H1 (cell line): ENCODE measurements at regions not wholly inside any gene's neighbourhood (a gene's known extent, or its start where the extent isn't known, plus 50 kb on each side); places are given as distances from the start of the nearest gene placed in this dataset.

Experiments
- GTF2F1 ChIP-seq: IDR thresholded peaks from 2 replicates; pipeline ENCODE4 v1.6.1; 2012; ENCODE audit warnings: low read depth, low read length, improper control_type of control experiment, borderline replicate concordance
- KDM5A ChIP-seq: fragments of 200-600 bp; IDR thresholded peaks from 2 replicates; pipeline ENCODE4 v1.7.1; 2012; ENCODE audit warnings: mild to moderate bottlenecking, low read length, inconsistent platforms, mixed read lengths
- NRF1 ChIP-seq: IDR thresholded peaks from 2 replicates; pipeline ENCODE4 v1.6.1; 2011; ENCODE audit warnings: mild to moderate bottlenecking, low read depth, low read length, improper control_type of control experiment
- POLR2A ChIP-seq, 2 experiments: IDR thresholded peaks; 1 replicate in 1 of 2; 2 replicates in 1 of 2; pipeline ENCODE4 v1.6.1; 2011; ENCODE audit warnings: low read depth in 2 of 2, low read length in 2 of 2, mild to moderate bottlenecking in 2 of 2; ENCODE audit errors: control extremely low read depth in 1 of 2
- RBBP5 ChIP-seq: IDR thresholded peaks from 2 replicates; pipeline ENCODE4 v1.7.1; 2012; ENCODE audit warnings: low read depth, mild to moderate bottlenecking, inconsistent platforms, low read length, moderate library complexity, borderline replicate concordance
- SIN3A ChIP-seq, 2 experiments: IDR thresholded peaks in 1 of 2; conservative IDR thresholded peaks in 1 of 2; 2 replicates each; pipeline ENCODE4 v1.6.1; 2011 to 2012; ENCODE audit warnings: low read length in 2 of 2, improper control_type of control experiment in 1 of 2, low read depth in 1 of 2, mild to moderate bottlenecking in 1 of 2
- SP1 ChIP-seq: IDR thresholded peaks from 2 replicates; pipeline ENCODE4 v1.6.1; 2011; ENCODE audit warnings: low read depth, low read length
- ZNF274 ChIP-seq: IDR thresholded peaks from 2 replicates; pipeline ENCODE4 v1.7.0; 2012; ENCODE audit warnings: low read length, borderline replicate concordance; ENCODE audit errors: extremely low read depth
- TF ChIP-seq, protein P1 (sequence below): fragments of 300-600 bp; sonication (generic); IDR thresholded peaks from 2 replicates; pipeline ENCODE4 v1.7.1; 2012; ENCODE audit warnings: low read length, moderate library complexity, mild to moderate bottlenecking, inconsistent platforms; ENCODE audit not compliant: insufficient replicate concordance
- TF ChIP-seq, protein P2 (sequence below): IDR thresholded peaks from 2 replicates; pipeline ENCODE4 v1.6.1; 2012; ENCODE audit warnings: inconsistent platforms
- TF ChIP-seq, protein P3 (sequence below): IDR thresholded peaks from 2 replicates; pipeline ENCODE4 v1.6.1; 2012; ENCODE audit warnings: low read length, inconsistent platforms

- TF ChIP-seq, protein P1, sequence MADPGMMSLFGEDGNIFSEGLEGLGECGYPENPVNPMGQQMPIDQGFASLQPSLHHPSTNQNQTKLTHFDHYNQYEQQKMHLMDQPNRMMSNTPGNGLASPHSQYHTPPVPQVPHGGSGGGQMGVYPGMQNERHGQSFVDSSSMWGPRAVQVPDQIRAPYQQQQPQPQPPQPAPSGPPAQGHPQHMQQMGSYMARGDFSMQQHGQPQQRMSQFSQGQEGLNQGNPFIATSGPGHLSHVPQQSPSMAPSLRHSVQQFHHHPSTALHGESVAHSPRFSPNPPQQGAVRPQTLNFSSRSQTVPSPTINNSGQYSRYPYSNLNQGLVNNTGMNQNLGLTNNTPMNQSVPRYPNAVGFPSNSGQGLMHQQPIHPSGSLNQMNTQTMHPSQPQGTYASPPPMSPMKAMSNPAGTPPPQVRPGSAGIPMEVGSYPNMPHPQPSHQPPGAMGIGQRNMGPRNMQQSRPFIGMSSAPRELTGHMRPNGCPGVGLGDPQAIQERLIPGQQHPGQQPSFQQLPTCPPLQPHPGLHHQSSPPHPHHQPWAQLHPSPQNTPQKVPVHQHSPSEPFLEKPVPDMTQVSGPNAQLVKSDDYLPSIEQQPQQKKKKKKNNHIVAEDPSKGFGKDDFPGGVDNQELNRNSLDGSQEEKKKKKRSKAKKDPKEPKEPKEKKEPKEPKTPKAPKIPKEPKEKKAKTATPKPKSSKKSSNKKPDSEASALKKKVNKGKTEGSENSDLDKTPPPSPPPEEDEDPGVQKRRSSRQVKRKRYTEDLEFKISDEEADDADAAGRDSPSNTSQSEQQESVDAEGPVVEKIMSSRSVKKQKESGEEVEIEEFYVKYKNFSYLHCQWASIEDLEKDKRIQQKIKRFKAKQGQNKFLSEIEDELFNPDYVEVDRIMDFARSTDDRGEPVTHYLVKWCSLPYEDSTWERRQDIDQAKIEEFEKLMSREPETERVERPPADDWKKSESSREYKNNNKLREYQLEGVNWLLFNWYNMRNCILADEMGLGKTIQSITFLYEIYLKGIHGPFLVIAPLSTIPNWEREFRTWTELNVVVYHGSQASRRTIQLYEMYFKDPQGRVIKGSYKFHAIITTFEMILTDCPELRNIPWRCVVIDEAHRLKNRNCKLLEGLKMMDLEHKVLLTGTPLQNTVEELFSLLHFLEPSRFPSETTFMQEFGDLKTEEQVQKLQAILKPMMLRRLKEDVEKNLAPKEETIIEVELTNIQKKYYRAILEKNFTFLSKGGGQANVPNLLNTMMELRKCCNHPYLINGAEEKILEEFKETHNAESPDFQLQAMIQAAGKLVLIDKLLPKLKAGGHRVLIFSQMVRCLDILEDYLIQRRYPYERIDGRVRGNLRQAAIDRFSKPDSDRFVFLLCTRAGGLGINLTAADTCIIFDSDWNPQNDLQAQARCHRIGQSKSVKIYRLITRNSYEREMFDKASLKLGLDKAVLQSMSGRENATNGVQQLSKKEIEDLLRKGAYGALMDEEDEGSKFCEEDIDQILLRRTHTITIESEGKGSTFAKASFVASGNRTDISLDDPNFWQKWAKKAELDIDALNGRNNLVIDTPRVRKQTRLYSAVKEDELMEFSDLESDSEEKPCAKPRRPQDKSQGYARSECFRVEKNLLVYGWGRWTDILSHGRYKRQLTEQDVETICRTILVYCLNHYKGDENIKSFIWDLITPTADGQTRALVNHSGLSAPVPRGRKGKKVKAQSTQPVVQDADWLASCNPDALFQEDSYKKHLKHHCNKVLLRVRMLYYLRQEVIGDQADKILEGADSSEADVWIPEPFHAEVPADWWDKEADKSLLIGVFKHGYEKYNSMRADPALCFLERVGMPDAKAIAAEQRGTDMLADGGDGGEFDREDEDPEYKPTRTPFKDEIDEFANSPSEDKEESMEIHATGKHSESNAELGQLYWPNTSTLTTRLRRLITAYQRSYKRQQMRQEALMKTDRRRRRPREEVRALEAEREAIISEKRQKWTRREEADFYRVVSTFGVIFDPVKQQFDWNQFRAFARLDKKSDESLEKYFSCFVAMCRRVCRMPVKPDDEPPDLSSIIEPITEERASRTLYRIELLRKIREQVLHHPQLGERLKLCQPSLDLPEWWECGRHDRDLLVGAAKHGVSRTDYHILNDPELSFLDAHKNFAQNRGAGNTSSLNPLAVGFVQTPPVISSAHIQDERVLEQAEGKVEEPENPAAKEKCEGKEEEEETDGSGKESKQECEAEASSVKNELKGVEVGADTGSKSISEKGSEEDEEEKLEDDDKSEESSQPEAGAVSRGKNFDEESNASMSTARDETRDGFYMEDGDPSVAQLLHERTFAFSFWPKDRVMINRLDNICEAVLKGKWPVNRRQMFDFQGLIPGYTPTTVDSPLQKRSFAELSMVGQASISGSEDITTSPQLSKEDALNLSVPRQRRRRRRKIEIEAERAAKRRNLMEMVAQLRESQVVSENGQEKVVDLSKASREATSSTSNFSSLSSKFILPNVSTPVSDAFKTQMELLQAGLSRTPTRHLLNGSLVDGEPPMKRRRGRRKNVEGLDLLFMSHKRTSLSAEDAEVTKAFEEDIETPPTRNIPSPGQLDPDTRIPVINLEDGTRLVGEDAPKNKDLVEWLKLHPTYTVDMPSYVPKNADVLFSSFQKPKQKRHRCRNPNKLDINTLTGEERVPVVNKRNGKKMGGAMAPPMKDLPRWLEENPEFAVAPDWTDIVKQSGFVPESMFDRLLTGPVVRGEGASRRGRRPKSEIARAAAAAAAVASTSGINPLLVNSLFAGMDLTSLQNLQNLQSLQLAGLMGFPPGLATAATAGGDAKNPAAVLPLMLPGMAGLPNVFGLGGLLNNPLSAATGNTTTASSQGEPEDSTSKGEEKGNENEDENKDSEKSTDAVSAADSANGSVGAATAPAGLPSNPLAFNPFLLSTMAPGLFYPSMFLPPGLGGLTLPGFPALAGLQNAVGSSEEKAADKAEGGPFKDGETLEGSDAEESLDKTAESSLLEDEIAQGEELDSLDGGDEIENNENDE = no peak
- no peak for TF ChIP-seq ZNF274
- TF ChIP-seq SP1 = no peak
- TF ChIP-seq NRF1 = no peak
- no peak for TF ChIP-seq RBBP5
- TF ChIP-seq, protein P2, sequence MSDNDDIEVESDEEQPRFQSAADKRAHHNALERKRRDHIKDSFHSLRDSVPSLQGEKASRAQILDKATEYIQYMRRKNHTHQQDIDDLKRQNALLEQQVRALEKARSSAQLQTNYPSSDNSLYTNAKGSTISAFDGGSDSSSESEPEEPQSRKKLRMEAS = no peak
- TF ChIP-seq SIN3A (conservative IDR thresholded peaks at IDR 0.05 in 1 of 2, IDR thresholded peaks at IDR 0.05 in 1 of 2; ENCODE audit: low read depth in 1 of 2, low read length in 2 of 2) = no peak
- no peak for TF ChIP-seq POLR2A (IDR thresholded peaks at IDR 0.05; ENCODE audit: control extremely low read depth in 1 of 2, low read depth in 2 of 2, low read length in 2 of 2)
- TF ChIP-seq, protein P3, sequence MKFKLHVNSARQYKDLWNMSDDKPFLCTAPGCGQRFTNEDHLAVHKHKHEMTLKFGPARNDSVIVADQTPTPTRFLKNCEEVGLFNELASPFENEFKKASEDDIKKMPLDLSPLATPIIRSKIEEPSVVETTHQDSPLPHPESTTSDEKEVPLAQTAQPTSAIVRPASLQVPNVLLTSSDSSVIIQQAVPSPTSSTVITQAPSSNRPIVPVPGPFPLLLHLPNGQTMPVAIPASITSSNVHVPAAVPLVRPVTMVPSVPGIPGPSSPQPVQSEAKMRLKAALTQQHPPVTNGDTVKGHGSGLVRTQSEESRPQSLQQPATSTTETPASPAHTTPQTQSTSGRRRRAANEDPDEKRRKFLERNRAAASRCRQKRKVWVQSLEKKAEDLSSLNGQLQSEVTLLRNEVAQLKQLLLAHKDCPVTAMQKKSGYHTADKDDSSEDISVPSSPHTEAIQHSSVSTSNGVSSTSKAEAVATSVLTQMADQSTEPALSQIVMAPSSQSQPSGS = no peak
- TF ChIP-seq KDM5A = no peak
- no peak for TF ChIP-seq GTF2F1
These were observed 83.5 kb downstream of the ELAPOR2 start (continued) for GRCh38 chr7:86975914-86976313.
